ENCODE measurements at regions not wholly inside any gene's neighbourhood (a gene's known extent, or its start where the extent isn't known, plus 50 kb on each side); places are given as distances from the start of the nearest gene placed in this dataset.

DNA sequence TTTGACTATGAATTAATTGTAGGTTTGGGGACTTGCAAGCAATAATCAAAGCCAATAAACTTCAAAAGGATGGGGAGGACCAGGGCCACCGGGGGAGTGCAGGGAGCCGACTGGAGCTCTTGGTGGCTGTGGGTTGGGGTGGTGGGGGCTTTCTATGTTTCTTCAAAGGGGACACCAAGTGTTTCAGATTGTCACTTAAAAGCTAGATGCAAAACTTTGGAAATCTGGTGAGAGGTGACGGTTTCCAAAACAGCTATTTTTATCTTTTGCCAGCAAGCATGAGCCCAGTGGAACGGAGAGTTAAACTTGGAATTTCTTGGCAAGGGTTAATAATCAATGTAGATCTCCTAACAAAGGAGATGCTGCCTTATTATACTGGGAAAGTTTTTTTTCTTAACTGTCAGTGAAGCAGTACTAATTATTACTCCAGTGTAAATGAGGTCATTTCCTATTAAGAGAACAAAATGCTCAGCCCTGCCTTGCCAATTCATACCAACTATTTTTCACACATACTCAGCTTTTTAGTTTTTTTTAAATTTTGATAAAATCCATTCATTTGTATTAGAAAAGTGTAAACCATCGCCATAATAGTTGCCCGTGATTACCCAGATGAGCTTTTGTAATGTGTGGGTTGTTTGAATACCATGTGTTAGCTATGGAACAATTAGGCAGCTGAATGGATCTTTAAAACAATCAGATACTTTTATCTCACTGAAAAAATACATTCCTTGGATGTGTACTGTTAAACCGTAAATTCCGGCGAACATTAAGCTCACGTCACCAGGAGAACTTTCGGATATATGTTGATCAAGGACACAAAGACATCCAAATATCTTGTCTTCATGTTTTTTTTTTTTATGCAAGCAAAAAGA is 95.9 kb upstream of the ZNF536 start:
- H3K36me3 Mint-ChIP-seq = peaks cover 3% of the 10 kb centered on the region
- no peaks in the 10 kb centered on the region for H3K4me1 Mint-ChIP-seq
- peaks cover 45% of the 10 kb centered on the region for H3K27me3 Mint-ChIP-seq (ENCODE audit: low read depth)
- no peak overlapping the region for H3K4me3 Mint-ChIP-seq
- no peak for DNase-seq (ENCODE audit: low spot score in 2 of 2, unreplicated experiment in 2 of 2)
- peaks cover 13% of the 10 kb centered on the region for H3K9me3 Mint-ChIP-seq
- TF ChIP-seq, protein P1, sequence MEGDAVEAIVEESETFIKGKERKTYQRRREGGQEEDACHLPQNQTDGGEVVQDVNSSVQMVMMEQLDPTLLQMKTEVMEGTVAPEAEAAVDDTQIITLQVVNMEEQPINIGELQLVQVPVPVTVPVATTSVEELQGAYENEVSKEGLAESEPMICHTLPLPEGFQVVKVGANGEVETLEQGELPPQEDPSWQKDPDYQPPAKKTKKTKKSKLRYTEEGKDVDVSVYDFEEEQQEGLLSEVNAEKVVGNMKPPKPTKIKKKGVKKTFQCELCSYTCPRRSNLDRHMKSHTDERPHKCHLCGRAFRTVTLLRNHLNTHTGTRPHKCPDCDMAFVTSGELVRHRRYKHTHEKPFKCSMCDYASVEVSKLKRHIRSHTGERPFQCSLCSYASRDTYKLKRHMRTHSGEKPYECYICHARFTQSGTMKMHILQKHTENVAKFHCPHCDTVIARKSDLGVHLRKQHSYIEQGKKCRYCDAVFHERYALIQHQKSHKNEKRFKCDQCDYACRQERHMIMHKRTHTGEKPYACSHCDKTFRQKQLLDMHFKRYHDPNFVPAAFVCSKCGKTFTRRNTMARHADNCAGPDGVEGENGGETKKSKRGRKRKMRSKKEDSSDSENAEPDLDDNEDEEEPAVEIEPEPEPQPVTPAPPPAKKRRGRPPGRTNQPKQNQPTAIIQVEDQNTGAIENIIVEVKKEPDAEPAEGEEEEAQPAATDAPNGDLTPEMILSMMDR (IDR thresholded peaks at IDR 0.05; ENCODE audit: unreplicated experiment) = no peak
- H3K27ac Mint-ChIP-seq = no peak overlapping the region

DNA sequence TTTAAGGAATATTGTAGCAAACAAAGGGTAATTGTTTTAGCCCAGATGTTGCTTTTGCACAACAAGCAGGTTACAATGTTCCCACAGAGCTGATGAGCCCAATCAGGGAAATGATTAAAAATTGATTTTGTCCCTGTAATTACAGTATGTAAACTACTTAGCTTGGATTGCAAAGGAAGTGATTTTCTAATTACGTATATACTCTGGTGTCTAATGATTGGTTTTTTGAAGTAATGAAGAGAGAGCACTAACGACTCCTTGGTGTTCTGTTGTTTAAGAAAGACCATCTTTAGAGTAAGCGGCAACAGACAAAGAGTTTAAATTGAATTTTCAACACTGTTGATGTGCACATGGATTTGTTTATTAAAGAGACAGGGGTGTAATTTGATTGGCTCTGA is 95.3 kb upstream of the ZNF536 start:
- TF ChIP-seq, protein P1 (IDR thresholded peaks at IDR 0.05; ENCODE audit: unreplicated experiment) = no peak
- Mint-ChIP-seq H3K4me3 (no peak overlapping the region), H3K4me1 (no peaks in the 10 kb centered on the region), H3K27ac (no peak overlapping the region), H3K27me3 (ENCODE audit: low read depth) (peaks cover 43% of the 10 kb centered on the region), H3K9me3 (peaks cover 13% of the 10 kb centered on the region), H3K36me3 (peaks cover 3% of the 10 kb centered on the region)
- DNase-seq (ENCODE audit: low spot score in 2 of 2, unreplicated experiment in 2 of 2) = no peak

DNA sequence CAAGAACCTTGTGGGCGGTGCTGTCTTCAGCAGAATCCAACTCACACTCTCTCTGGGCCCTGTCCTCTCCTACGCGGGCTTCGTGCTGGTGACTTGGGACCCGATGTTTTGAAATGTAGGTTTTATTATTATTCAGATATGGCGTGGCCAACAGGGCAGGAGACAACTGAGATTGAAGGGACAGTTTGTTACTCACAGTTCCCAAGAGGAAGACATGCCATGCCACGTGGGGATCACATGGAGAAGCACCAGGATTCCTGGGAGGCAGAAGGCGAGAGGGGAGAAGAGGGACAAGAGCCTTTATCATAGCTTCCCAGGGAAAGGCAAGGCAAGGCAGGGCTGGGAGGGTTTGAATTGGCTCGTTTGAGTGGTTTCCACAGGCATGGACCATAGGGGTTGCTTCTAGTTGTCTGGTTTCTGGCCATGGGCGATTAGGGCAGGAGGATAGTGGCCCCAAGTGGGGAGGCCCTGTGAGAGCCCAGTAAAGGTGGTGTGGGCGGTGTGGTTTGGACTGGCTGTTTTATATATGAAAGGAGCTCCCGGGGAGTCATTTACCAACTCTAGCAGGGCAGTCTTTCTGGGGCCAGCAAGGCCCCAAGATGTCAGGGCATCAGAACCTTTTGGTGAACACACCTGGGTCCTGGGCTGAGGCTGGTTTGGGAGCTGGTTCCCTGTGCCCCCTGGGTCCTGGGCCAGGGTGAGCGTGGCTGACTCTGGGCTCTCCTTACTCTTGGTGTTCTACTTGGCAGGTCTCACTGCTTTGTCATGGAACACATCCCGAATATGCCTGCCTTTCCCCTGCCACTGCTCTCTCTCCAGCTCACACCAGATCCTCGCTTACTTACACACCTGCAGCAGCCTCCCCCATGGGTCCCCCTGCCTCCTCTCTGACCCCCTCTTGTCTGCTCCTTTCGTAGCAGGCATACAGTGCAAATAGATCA is 94.0 kb upstream of the ZNF536 start:
- no peak for DNase-seq (ENCODE audit: low spot score in 2 of 2, unreplicated experiment in 2 of 2)
- no peak overlapping the region for H3K4me3 Mint-ChIP-seq
- no peaks in the 10 kb centered on the region for H3K4me1 Mint-ChIP-seq
- peaks cover 46% of the 10 kb centered on the region for H3K27me3 Mint-ChIP-seq (ENCODE audit: low read depth)
- H3K27ac Mint-ChIP-seq = no peak overlapping the region
- TF ChIP-seq, protein P1 (IDR thresholded peaks at IDR 0.05; ENCODE audit: unreplicated experiment) = no peak
- peaks cover 5% of the 10 kb centered on the region for H3K9me3 Mint-ChIP-seq
- H3K36me3 Mint-ChIP-seq = peaks cover 3% of the 10 kb centered on the region

DNA sequence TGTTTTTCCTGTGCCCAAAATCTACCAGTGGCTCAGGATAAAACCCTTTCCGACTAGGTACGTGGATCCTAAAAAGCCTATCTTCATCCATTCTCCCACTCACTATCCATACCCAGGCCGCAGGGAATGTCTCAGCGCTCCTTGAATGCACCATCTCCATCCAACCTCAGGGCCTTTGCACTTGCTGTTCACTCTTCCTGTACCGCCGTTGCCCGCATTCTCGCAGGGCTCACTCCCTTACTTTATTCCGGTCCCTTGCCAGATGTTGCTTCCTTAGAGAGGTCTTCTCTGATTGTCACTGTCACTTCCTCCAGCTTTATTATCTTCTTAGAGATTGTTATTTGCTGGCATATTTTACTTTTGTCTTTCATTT is 93.3 kb upstream of the ZNF536 start:
- Mint-ChIP-seq H3K27me3 (ENCODE audit: low read depth) (peaks cover 48% of the 10 kb centered on the region), H3K9me3 (no peaks in the 10 kb centered on the region), H3K4me3 (no peak overlapping the region), H3K36me3 (no peaks in the 10 kb centered on the region), H3K4me1 (no peaks in the 10 kb centered on the region), H3K27ac (no peak overlapping the region)
- no peak for DNase-seq (ENCODE audit: low spot score in 2 of 2, unreplicated experiment in 2 of 2)
- TF ChIP-seq, protein P1 (IDR thresholded peaks at IDR 0.05; ENCODE audit: unreplicated experiment) = no peak

DNA sequence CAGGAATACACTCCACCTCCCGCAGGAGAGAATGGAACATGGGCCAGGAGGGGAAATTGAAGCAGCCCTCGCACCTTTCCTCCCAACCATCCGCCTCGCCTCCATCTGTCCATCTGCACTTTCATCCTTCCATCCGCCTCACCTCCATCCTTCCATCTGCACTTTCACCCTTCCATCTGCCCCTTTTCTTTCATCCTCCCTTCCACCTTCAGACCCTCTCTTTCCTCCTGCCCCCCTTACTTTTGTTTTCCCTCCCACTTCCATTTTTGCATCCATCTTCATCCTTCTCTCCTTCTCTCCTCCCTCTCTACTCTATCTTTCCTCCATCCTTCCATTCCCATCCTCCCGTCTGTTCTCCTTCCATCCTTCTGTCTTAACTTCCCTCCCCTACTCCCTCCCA is 92.2 kb upstream of the ZNF536 start:
- Mint-ChIP-seq H3K9me3 (no peaks in the 10 kb centered on the region), H3K27me3 (ENCODE audit: low read depth) (peaks cover 48% of the 10 kb centered on the region), H3K36me3 (no peaks in the 10 kb centered on the region), H3K4me1 (no peaks in the 10 kb centered on the region), H3K4me3 (no peak overlapping the region), H3K27ac (no peak overlapping the region)
- no peak for DNase-seq (ENCODE audit: low spot score in 2 of 2, unreplicated experiment in 2 of 2)
- TF ChIP-seq, protein P1 (IDR thresholded peaks at IDR 0.05; ENCODE audit: unreplicated experiment) = no peak

Data from mesothelial cell of epicardium (in vitro differentiated cells).